Renal pelvis (tissue), 1 donor: ENCODE measurements at regions not wholly inside any gene's neighbourhood (a gene's known extent, or its start where the extent isn't known, plus 50 kb on each side); places are given as distances from the start of the nearest gene placed in this dataset.

ENCODE experiments used
- DNase-seq: peaks from one replicate; pipeline ENCODE4 v3.0.0-alpha.2; 2013

DNA sequence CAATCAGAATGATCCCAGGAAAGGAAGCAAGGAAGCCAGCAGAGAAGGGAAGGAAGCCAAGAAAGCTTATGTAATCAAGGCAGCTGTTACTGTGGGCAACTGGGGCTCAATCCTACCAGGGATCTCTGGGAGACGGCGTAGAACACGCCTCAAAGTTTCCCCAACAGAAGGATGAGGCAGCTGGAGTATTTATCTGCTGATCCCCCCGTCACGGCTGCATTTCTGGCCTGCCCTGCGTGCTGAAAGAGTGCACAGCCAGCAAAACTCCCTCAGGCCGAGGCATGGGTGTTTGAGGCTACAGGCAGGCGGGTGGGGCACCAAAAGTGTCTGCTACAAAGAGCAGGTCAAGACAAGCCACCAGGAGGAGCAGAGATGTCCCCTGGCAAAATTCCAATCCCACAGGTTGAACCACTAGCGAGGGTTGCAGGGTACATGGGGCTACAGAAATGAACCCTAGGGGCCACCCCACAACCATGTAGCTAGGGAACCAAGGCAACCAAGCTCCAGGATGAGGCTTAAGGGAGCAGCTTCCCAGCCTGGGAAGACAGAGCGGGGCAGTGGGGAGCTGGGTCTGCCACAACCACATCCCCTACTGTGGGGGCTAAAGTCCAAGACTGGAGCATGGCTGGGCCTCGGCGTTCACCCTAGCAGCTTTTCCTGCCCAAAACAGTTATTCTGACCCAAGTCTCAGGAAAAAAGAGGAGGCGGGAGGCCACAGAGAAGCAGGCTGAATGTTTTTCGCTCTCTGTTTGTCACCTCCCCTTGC is 113.4 kb downstream of the BCOR start:
- no peak for DNase-seq

GRCh38 chrX:39985071-39985470 is 112.7 kb downstream of the BCOR start:
- DNase-seq, result no peak

- DNase-seq, result no peak
Measured at GRCh38 chrX:39985551-39985950, 112.2 kb downstream of the BCOR start.

GRCh38 chrX:39988496-39988895 is 109.3 kb downstream of the BCOR start:
- DNase-seq, result no peak

DNA sequence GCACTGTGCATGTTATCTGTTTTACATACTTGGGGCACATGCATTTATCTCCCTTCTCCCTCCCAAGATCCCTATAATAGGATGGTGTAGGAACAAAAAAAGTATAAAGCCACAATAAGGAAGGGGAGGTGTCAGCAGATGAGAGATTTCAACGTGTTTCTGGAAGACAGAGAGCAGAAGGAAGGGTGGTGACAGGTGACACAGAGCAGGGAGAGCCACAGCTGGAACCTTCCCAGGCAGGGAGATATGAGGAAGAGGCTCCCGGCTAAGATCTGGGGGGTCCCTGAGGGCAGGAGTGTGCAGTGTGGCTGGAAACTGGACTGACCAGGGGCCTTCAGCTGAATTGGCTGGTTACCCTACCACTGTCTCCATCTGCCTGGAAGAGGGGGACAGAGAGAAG is 107.4 kb downstream of the BCOR start:
- DNase-seq, result no peak

- DNase-seq, result no peak
Measured at GRCh38 chrX:39992300-39992699, 105.5 kb downstream of the BCOR start.

DNA sequence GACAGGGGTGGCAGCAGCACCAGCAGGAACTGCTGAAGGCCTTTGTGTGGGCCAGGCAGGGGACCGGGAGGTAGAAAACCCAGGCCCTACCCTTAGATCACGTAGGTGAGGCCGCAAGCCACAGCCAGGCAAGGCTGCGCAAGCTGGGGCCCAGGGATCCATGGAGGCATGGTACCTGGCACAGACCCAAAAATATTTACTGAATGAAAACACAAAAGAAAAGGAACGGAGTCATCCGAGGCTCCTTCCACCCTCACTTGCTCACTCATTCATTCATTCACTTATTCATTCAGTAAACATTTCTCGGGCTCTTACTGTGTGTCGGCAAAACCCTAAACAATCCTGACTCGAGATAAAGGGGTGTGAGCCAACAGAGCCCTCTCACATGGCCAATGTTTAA is 102.3 kb downstream of the BCOR start:
- no peak for DNase-seq

GRCh38 chrX:39996536-39996935 is 101.2 kb downstream of the BCOR start:
- DNase-seq, result no peak

DNA sequence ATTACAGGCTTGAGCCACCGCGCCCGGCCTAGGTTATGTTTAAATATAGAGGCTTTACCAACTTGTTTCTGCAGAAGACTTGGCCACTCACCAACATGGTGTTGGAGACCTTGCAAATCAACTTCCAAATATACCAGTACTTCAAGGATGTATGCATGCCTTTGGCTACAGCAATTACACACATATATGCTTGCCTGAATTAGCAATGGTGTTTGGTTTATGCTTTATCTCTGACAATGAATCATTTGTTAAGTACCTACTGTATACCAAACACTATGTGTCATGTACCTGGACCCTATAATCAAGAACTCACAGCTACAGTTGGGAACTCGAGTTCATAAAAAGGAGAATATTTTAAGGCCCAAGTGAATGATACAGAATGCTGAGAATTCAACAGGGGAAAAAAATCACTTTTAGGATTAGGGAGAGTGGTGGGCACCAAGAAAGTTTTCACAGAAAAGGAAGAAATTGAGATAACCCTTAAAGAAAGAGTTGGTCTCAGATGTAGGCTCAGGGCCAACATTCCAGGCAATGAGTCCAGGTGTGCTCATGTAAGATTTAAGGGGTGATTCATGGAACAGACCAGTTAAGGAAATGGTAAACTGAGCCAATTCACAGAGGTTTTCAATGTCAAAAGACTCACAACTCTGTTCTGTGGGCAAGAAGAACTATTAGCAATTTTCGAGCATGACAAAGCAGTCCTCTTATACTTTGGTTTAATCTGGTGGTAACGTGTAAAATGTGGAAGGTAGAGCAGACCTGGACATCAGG is 98.9 kb downstream of the BCOR start:
- DNase-seq, result no peak
